ENCODE measurements at regions not wholly inside any gene's neighbourhood (a gene's known extent, or its start where the extent isn't known, plus 50 kb on each side); places are given as distances from the start of the nearest gene placed in this dataset.

- TF ChIP-seq Cebpa-rat (IDR thresholded peaks at IDR 0.05), result no peak
- Histone ChIP-seq H3K27ac (no peak overlapping the region), H3K9me3 (replicated peaks in 1 of 11) (peaks cover 0 to 6% (median 0%) of the 10 kb centered on the region in 11 experiments; a peak in 3 of 22 replicates), H3K4me2 (no peak overlapping the region), H3K4me3 (no peak overlapping the region), H3K4me1 (no peaks in the 10 kb centered on the region), H4K20me1 (no peaks in the 10 kb centered on the region), H3K27me3 (no peaks in the 10 kb centered on the region), H3K9ac (no peak overlapping the region), H3K36me3 (no peaks in the 10 kb centered on the region)
These were observed 70.6 kb downstream of the NRN1 start for GRCh38 chr6:5936140-5936539.

GRCh38 chr6:5930968-5931367, 75.8 kb downstream of the NRN1 start:
- no peaks in the 10 kb centered on the region for H4K20me1 ChIP-seq
- H3K9me3 ChIP-seq (replicated peaks in 1 of 11), result peaks cover 0 to 18% (median 10%) of the 10 kb centered on the region in 11 experiments; a peak in 13 of 22 replicates
- H3K9ac ChIP-seq, result no peak overlapping the region
- H3K27me3 ChIP-seq, result no peaks in the 10 kb centered on the region
- H3K4me3 ChIP-seq, result no peak overlapping the region
- H3K36me3 ChIP-seq, result no peaks in the 10 kb centered on the region
- H3K4me2 ChIP-seq, result peak overlapping the region in 5 of 11 experiments; percentile 38 to 63 (median 45); a peak in 3 of 22 replicates
- H3K4me1 ChIP-seq, result peaks cover 7 to 14% (median 10%) of the 10 kb centered on the region in 10 experiments
- H3K27ac ChIP-seq, result no peak overlapping the region
- TF ChIP-seq Cebpa-rat (IDR thresholded peaks at IDR 0.05), result no peak

GRCh38 chr6:5930143-5930770, 76.5 kb downstream of the NRN1 start:
- Histone ChIP-seq H3K9me3 (replicated peaks in 1 of 11) (peaks cover 0 to 24% (median 10%) of the 10 kb centered on the region in 11 experiments; a peak in 14 of 22 replicates), H3K4me1 (peaks cover 7 to 14% (median 10%) of the 10 kb centered on the region in 10 experiments), H3K4me3 (no peak overlapping the region), H4K20me1 (no peaks in the 10 kb centered on the region), H3K36me3 (no peaks in the 10 kb centered on the region), H3K27me3 (no peaks in the 10 kb centered on the region), H3K27ac (no peak overlapping the region), H3K4me2 (peak overlapping the region; percentile 4 to 63 (median 45); a peak in 21 of 22 replicates), H3K9ac (no peak overlapping the region)
- TF ChIP-seq Cebpa-rat (IDR thresholded peaks at IDR 0.05), result no peak

GRCh38 chr6:5923840-5924239, 82.9 kb downstream of the NRN1 start:
- H3K4me2 ChIP-seq, result no peak overlapping the region
- H4K20me1 ChIP-seq, result no peaks in the 10 kb centered on the region
- H3K27ac ChIP-seq, result no peak overlapping the region
- H3K9me3 ChIP-seq (replicated peaks in 1 of 11), result peaks cover 0 to 22% (median 9%) of the 10 kb centered on the region in 11 experiments; a peak in 12 of 22 replicates
- TF ChIP-seq Cebpa-rat (IDR thresholded peaks at IDR 0.05), result no peak
- no peaks in the 10 kb centered on the region for H3K36me3 ChIP-seq
- H3K27me3 ChIP-seq, result no peaks in the 10 kb centered on the region
- H3K9ac ChIP-seq, result no peak overlapping the region
- no peak overlapping the region for H3K4me3 ChIP-seq
- no peaks in the 10 kb centered on the region for H3K4me1 ChIP-seq

GRCh38 chr6:5922230-5922629, 84.5 kb downstream of the NRN1 start:
- peaks cover 0 to 22% (median 11%) of the 10 kb centered on the region in 11 experiments; a peak in 12 of 22 replicates for H3K9me3 ChIP-seq (replicated peaks in 1 of 11)
- H3K4me2 ChIP-seq, result no peak overlapping the region
- no peak for TF ChIP-seq Cebpa-rat (IDR thresholded peaks at IDR 0.05)
- no peak overlapping the region for H3K9ac ChIP-seq
- H3K27ac ChIP-seq, result no peak overlapping the region
- H3K4me3 ChIP-seq, result no peak overlapping the region
- no peaks in the 10 kb centered on the region for H3K36me3 ChIP-seq
- H3K27me3 ChIP-seq, result no peaks in the 10 kb centered on the region
- no peaks in the 10 kb centered on the region for H3K4me1 ChIP-seq
- H4K20me1 ChIP-seq, result no peaks in the 10 kb centered on the region

GRCh38 chr6:5909721-5910120, 97.0 kb downstream of the NRN1 start:
- no peaks in the 10 kb centered on the region for H3K36me3 ChIP-seq
- H3K4me3 ChIP-seq, result no peak overlapping the region
- H3K4me2 ChIP-seq, result no peak overlapping the region
- no peak overlapping the region for H3K9ac ChIP-seq
- no peak for TF ChIP-seq Cebpa-rat (IDR thresholded peaks at IDR 0.05)
- no peaks in the 10 kb centered on the region for H4K20me1 ChIP-seq
- H3K27ac ChIP-seq, result no peak overlapping the region
- peaks cover 0 to 16% (median 10%) of the 10 kb centered on the region in 10 experiments; a peak in 16 of 20 replicates for H3K4me1 ChIP-seq
- H3K27me3 ChIP-seq, result no peaks in the 10 kb centered on the region
- H3K9me3 ChIP-seq (replicated peaks in 1 of 11), result peaks cover 0 to 6% (median 0%) of the 10 kb centered on the region in 11 experiments; a peak in 1 of 22 replicates

GRCh38 chr6:5906842-5907241, 99.9 kb downstream of the NRN1 start:
- H3K27ac ChIP-seq, result no peak overlapping the region
- no peaks in the 10 kb centered on the region for H3K9me3 ChIP-seq (replicated peaks in 1 of 11)
- TF ChIP-seq Cebpa-rat (IDR thresholded peaks at IDR 0.05), result no peak
- no peaks in the 10 kb centered on the region for H4K20me1 ChIP-seq
- H3K4me1 ChIP-seq, result peaks cover 0 to 16% (median 10%) of the 10 kb centered on the region in 10 experiments; a peak in 16 of 20 replicates
- H3K4me2 ChIP-seq, result no peak overlapping the region
- H3K27me3 ChIP-seq, result no peaks in the 10 kb centered on the region
- H3K36me3 ChIP-seq, result no peaks in the 10 kb centered on the region
- no peak overlapping the region for H3K4me3 ChIP-seq
- H3K9ac ChIP-seq, result no peak overlapping the region

- Histone ChIP-seq H3K36me3 (no peaks in the 10 kb centered on the region), H3K4me1 (peaks cover 0 to 16% (median 10%) of the 10 kb centered on the region in 10 experiments; a peak in 16 of 20 replicates), H3K9me3 (replicated peaks in 1 of 11) (no peaks in the 10 kb centered on the region), H3K4me3 (no peak overlapping the region), H3K27me3 (no peaks in the 10 kb centered on the region), H3K4me2 (peak overlapping the region in 7 of 11 experiments; percentile 3 to 62 (median 41); a peak in 9 of 22 replicates), H3K27ac (peak overlapping the region in 2 of 11 experiments; percentile 14; a peak in 1 of 22 replicates), H3K9ac (no peak overlapping the region), H4K20me1 (no peaks in the 10 kb centered on the region)
- no peak for TF ChIP-seq Cebpa-rat (IDR thresholded peaks at IDR 0.05)
These were observed 100.4 kb downstream of the NRN1 start for GRCh38 chr6:5906340-5906670.

- Histone ChIP-seq H3K4me3 (no peak overlapping the region), H3K9ac (no peak overlapping the region), H3K27ac (peak overlapping the region in 2 of 11 experiments; percentile 14; a peak in 1 of 22 replicates), H3K36me3 (no peaks in the 10 kb centered on the region), H3K4me1 (peaks cover 0 to 16% (median 10%) of the 10 kb centered on the region in 10 experiments; a peak in 16 of 20 replicates), H3K9me3 (replicated peaks in 1 of 11) (no peaks in the 10 kb centered on the region), H4K20me1 (no peaks in the 10 kb centered on the region), H3K27me3 (no peaks in the 10 kb centered on the region), H3K4me2 (peak overlapping the region in 9 of 11 experiments; percentile 3 to 62 (median 41); a peak in 15 of 22 replicates)
- TF ChIP-seq Cebpa-rat (IDR thresholded peaks at IDR 0.05), result no peak
These were observed 101.0 kb downstream of the NRN1 start for GRCh38 chr6:5905431-5906339.
